GM20000 (cell line): ENCODE measurements at regions not wholly inside any gene's neighbourhood (a gene's known extent, or its start where the extent isn't known, plus 50 kb on each side); places are given as distances from the start of the nearest gene placed in this dataset.
"Not testable (repeated sequence)": the region's sequence is repeated elsewhere in the genome, so short reads cannot be mapped to it uniquely, and the experiment has no call there.

Experiments used
- DNase-seq: peaks from one replicate; pipeline ENCODE4 v3.0.0; 2012; ENCODE audit warnings: low spot score
- TF ChIP-seq, protein P1 (sequence below): IDR thresholded peaks from 2 replicates; pipeline ENCODE4 v1.5.1; 2012; ENCODE audit warnings: mild to moderate bottlenecking, control low read depth; ENCODE audit errors: extremely low read depth, missing control alignments

- TF ChIP-seq, protein P1, sequence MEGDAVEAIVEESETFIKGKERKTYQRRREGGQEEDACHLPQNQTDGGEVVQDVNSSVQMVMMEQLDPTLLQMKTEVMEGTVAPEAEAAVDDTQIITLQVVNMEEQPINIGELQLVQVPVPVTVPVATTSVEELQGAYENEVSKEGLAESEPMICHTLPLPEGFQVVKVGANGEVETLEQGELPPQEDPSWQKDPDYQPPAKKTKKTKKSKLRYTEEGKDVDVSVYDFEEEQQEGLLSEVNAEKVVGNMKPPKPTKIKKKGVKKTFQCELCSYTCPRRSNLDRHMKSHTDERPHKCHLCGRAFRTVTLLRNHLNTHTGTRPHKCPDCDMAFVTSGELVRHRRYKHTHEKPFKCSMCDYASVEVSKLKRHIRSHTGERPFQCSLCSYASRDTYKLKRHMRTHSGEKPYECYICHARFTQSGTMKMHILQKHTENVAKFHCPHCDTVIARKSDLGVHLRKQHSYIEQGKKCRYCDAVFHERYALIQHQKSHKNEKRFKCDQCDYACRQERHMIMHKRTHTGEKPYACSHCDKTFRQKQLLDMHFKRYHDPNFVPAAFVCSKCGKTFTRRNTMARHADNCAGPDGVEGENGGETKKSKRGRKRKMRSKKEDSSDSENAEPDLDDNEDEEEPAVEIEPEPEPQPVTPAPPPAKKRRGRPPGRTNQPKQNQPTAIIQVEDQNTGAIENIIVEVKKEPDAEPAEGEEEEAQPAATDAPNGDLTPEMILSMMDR = no peak
- no peak for DNase-seq
These were observed 329.2 kb upstream of the CCNH start for GRCh38 chr5:87741881-87742280.

DNA sequence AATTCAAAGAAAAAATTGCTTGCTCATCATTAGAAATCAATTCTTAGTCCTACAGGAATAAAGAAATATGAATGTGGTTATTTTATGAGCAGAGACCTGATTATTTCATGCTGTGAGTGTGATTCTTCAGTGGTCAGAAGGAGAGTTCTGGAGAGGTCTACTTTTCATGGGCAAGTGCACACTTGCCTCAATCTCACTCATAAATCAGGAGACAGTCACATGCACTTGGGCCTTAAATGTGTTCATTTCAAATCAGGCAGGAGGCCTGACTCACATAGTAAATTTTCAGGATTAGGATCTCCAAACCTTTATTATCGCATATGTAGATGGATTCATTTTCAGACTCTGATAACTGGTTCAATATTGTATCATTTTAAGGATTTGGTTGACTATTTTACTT lies 323.2 kb upstream of the CCNH start:
- DNase-seq = no peak
- TF ChIP-seq, protein P1 = no peak

GRCh38 chr5:87733897-87734296 lies 321.2 kb upstream of the CCNH start:
- no peak for DNase-seq
- TF ChIP-seq, protein P1 = no peak

DNA sequence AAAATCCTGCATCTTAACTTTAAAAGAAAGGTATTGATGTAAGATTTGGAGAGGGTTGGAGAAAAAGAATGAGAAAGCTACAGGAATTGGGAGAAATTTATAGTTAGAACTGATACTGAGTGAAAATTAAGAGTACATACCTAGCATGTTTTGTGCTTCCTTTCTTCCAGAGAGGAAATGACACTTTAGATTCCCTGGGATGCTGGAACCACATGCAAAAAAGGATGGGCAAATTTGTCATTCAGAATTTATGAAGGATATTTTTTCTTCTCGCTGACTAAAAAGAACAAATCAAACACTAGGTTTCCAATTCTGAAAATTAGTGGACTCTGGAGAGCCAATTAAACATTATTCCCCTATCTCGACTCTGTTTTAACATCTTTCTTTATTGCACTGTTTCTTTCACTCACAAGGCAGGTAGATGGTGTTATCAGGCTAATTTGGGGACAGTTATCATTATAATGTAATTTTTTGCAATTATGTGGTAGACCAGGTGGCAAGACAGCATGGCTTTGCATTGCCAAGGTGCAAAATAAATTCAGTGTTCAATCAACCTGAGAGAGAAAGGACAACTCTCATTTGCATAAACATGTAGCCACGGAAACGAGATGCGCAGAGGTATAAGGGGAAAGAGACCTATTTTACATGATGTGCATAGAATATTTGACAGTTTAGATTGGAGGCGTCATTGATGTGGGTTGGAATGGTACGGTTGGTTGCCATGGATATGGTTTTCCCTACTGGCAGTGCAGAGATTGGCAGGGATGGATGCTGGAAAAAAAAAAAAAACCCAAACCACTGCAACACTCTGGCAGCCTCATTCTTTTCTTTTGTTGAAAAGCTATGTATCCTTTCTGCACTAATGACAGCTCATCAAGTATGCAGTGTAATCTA lies 320.4 kb upstream of the CCNH start:
- no peak for DNase-seq
- TF ChIP-seq, protein P1 = no peak

DNA sequence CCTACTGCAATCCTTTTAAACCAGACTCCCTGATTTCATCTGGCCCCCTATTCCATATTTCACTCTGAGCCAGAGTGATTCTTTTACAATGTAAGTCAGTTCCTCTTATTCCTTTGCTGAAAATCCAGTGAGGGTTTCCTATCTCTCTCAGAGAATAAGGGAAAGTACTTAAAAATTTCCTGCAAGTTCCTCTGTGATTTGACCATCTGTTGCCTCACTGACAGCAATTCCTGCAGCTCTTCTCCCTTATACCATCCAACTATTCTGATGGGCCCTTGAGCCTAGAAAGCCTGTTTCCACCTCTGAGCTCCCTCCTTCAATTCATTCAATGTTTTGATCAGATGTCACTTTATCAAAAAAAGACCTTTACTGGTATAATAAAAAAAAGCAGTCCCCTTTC lies 317.1 kb upstream of the CCNH start:
- TF ChIP-seq, protein P1 = no peak
- no peak for DNase-seq

GRCh38 chr5:87722286-87722685 lies 309.6 kb upstream of the CCNH start:
- TF ChIP-seq, protein P1 = no peak
- DNase-seq = no peak

DNA sequence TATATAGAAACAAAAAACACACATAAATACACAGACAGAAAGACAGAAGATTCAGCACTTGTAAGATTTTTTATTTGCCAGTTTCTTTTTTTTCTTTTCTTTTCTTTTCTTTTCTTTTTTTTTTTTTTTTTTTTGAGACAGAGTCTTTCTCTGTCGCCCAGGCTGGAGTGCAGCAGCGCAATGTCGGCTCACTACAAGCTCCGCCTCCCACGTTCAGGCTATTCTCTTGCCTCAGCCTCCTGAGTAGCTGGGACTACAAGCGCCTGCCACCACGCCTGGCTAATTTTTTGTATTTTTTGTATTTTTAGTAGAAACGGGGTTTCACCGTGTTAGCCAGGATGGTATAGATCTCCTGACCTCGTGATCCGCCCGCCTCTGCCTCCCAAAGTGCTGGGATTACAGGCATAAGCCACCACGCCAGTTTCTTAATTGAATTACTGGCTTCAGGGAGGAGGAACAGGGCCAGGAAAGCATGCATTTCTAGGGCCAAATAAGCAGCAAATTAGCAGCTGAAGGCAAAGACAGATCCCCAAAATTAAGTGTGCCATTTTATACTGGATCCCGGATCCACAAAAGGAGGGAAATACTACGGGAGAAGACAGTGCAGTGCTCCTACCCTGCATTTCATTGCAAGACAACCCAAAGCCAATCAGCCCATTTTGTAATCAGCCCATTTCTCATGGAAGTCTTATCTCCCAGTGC lies 305.6 kb upstream of the CCNH start:
- not testable (repeated sequence) for DNase-seq
